ENCODE measurements at regions not wholly inside any gene's neighbourhood (a gene's known extent, or its start where the extent isn't known, plus 50 kb on each side); places are given as distances from the start of the nearest gene placed in this dataset.

GRCh38 chr1:99180343-99180808 lies 83.9 kb upstream of the PLPPR4 start:
- Histone ChIP-seq H2AFZ (ENCODE audit: control insufficient read depth, low read length) (peak overlapping the region; percentile 78), H4K20me1 (ENCODE audit: control insufficient read depth, extremely low read depth, insufficient read depth, low read length) (no peaks in the 10 kb centered on the region), H3K36me3 (ENCODE audit: control insufficient read depth in 2 of 2, extremely low read depth in 1 of 2, insufficient read depth in 2 of 2, low read length in 2 of 2) (no peaks in the 10 kb centered on the region), H3K9me3 (ENCODE audit: control insufficient read depth, low read depth, low read length) (no peaks in the 10 kb centered on the region), H3K27me3 (ENCODE audit: control insufficient read depth, extremely low read depth, insufficient read depth, low read length) (no peaks in the 10 kb centered on the region), H3K4me3 (ENCODE audit: control insufficient read depth in 2 of 3, extremely low read depth in 1 of 3, insufficient read depth in 2 of 3, low read depth in 1 of 3, low read length in 3 of 3) (no peak overlapping the region), H3K27ac (ENCODE audit: control insufficient read depth, insufficient read depth, low read length) (no peak overlapping the region), H3K4me2 (ENCODE audit: control insufficient read depth, extremely low read depth, insufficient read depth, low read depth, low read length) (no peak overlapping the region), H3K4me1 (ENCODE audit: control insufficient read depth, extremely low read depth, insufficient read depth, low read length) (no peaks in the 10 kb centered on the region), H3K9me1 (ENCODE audit: control insufficient read depth, extremely low read depth, insufficient read depth, low read length) (no peaks in the 10 kb centered on the region), H3K9ac (ENCODE audit: control insufficient read depth, extremely low read depth, insufficient read depth, low read length) (no peak overlapping the region), H3K79me2 (ENCODE audit: control insufficient read depth, insufficient read depth, low read length) (no peaks in the 10 kb centered on the region)
- no peak for TF ChIP-seq EZH2 (IDR thresholded peaks at IDR 0.05; ENCODE audit: low read length)
- peak; percentile 59 to 75 (median 62) for TF ChIP-seq CTCF (optimal IDR thresholded peaks at IDR 0.05 in 1 of 3, IDR thresholded peaks at IDR 0.05 in 1 of 3, conservative IDR thresholded peaks at IDR 0.05 in 1 of 3; ENCODE audit: extremely low read depth in 1 of 3, insufficient read depth in 2 of 3, low read length in 3 of 3)
- DNase-seq (ENCODE audit: low read depth, low spot score), result no peak
- dilution Hi-C loops (cut with MboI; ENCODE audit: extremely low pct_ligation_motif_present, low sequenced_read_pairs), result no loop called here
- FAIRE-seq, result peak; percentile 71

- H3K27me3 ChIP-seq (ENCODE audit: control insufficient read depth, extremely low read depth, insufficient read depth, low read length), result no peaks in the 10 kb centered on the region
- no peak overlapping the region for H3K9ac ChIP-seq (ENCODE audit: control insufficient read depth, extremely low read depth, insufficient read depth, low read length)
- no peaks in the 10 kb centered on the region for H3K36me3 ChIP-seq (ENCODE audit: control insufficient read depth in 2 of 2, extremely low read depth in 1 of 2, insufficient read depth in 2 of 2, low read length in 2 of 2)
- no peaks in the 10 kb centered on the region for H4K20me1 ChIP-seq (ENCODE audit: control insufficient read depth, extremely low read depth, insufficient read depth, low read length)
- no peaks in the 10 kb centered on the region for H3K4me1 ChIP-seq (ENCODE audit: control insufficient read depth, extremely low read depth, insufficient read depth, low read length)
- dilution Hi-C loops (cut with MboI; ENCODE audit: extremely low pct_ligation_motif_present, low sequenced_read_pairs), result no loop called here
- H3K4me3 ChIP-seq (ENCODE audit: control insufficient read depth in 2 of 3, extremely low read depth in 1 of 3, insufficient read depth in 2 of 3, low read depth in 1 of 3, low read length in 3 of 3), result no peak overlapping the region
- no peaks in the 10 kb centered on the region for H3K79me2 ChIP-seq (ENCODE audit: control insufficient read depth, insufficient read depth, low read length)
- no peaks in the 10 kb centered on the region for H3K9me3 ChIP-seq (ENCODE audit: control insufficient read depth, low read depth, low read length)
- no peaks in the 10 kb centered on the region for H3K9me1 ChIP-seq (ENCODE audit: control insufficient read depth, extremely low read depth, insufficient read depth, low read length)
- no peak for FAIRE-seq
- no peak overlapping the region for H3K27ac ChIP-seq (ENCODE audit: control insufficient read depth, insufficient read depth, low read length)
- no peak for DNase-seq (ENCODE audit: low read depth, low spot score)
- H3K4me2 ChIP-seq (ENCODE audit: control insufficient read depth, extremely low read depth, insufficient read depth, low read depth, low read length), result no peak overlapping the region
- TF ChIP-seq CTCF (optimal IDR thresholded peaks at IDR 0.05 in 1 of 3, IDR thresholded peaks at IDR 0.05 in 1 of 3, conservative IDR thresholded peaks at IDR 0.05 in 1 of 3; ENCODE audit: extremely low read depth in 1 of 3, insufficient read depth in 2 of 3, low read length in 3 of 3), result no peak
- no peak for TF ChIP-seq EZH2 (IDR thresholded peaks at IDR 0.05; ENCODE audit: low read length)
- peak overlapping the region; percentile 10 for H2AFZ ChIP-seq (ENCODE audit: control insufficient read depth, low read length)
Measured at GRCh38 chr1:99180915-99181314, 83.4 kb upstream of the PLPPR4 start.
